Islet precursor cell (in vitro differentiated cells): ENCODE measurements at regions not wholly inside any gene's neighbourhood (a gene's known extent, or its start where the extent isn't known, plus 50 kb on each side); places are given as distances from the start of the nearest gene placed in this dataset.
"Not testable (repeated sequence)": the region's sequence is repeated elsewhere in the genome, so short reads cannot be mapped to it uniquely, and the experiment has no call there.

Experiments
- DNase-seq: peaks from one replicate; pipeline ENCODE4 v3.0.0-alpha.2; 2018

DNA sequence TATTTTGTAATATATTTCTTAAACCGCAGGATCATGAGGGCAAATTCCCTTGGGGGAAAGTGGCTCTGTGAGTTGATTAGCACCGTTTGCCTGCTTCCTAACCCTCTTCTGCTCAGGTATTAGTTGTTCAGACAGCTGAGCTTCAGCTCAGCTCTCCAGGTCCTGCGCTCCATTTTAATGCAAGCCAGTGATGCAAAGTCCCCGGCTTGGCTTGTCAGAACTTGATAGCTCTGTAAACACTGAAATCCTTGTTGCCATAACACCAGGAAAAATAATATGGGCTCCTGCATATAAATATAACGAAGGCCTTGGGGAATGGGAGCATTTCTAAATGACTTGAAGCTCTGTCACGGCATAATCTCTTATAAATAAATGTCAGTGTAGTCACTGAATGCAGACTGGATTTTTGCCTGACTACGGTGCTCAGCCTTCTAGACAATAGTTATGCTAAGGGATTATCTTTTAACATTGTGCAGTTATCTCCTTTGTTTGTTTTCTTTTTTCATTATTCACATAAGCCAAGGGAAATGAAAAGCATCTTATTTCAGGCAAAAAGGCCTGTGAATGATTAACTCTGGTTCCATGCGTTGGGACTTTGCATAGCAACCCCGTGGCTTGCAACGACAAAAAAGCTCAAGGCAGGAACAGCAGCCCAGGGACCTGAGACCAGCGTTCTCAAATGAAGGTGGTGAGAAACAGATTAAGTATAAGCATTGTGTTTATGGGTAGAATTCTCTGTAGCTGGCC, 253.2 kb downstream of the SPRY1 start:
- no peak for DNase-seq

DNA sequence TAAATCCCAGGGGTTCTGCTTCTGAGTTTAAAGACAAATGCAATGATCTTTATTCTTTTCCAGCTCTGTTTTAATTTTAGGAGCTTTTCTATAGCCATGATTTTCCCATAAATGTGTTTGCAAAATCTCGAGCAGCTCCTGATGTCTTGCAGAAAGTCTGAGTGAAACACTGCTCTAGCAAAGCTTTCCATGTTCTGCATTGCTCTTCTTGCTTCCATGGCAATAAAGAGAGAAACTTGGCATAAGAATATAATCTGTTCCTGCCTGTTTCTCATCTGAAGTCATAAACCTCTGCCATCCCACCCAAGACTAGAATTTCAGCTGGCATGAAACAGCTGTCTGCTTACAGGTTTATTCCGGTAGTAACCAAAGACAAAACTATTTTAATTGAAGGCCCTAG, 254.5 kb downstream of the SPRY1 start:
- DNase-seq, result no peak

DNA sequence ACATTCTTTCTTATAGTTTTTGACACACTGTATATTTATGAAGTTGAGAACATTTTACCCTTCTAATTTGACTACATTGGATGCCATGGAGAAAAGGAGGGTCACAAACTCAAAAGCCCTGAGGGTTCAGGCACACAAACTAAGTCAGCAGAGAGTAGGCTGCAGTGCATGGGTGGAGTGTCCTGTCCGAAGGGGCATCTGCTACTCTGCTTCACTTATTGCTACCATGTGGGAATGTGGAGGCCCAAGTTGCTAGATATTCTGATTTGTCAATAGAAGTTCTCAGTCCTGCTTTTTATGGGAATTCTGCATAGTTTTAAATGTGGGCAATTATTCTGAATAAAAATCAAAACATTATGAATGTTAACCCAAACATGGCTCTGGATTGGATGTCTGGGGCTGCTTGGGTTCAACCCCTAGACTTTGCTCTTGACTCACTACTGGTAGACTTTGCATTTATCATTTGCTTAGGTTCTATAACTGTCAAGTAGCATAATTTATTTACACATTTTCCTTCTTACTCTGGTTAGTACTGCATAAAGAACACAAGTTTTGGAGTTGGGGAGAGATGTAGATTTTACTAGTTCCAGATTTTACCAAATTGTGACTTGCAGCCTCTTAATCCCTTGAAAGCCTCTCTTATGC, 255.1 kb downstream of the SPRY1 start:
- DNase-seq, result no peak

DNA sequence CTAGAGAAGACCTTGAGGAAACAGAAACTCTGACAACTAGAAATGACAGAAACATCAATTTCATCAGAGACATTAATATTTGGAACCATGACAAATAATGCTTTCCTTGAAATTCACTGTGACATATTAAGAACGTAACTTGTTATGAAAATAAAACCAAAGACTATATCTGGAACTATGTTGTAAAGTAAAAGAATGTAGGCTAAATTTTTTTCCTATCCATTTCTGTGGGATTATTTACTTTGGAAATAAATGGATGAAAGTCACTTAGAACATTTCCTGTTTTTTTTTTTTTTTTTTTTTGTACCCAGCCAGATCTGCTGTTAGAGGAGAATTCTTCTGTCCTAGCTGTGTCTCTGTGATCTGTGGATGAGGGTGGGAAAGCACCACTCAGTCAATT, 255.9 kb downstream of the SPRY1 start:
- DNase-seq, result no peak

DNA sequence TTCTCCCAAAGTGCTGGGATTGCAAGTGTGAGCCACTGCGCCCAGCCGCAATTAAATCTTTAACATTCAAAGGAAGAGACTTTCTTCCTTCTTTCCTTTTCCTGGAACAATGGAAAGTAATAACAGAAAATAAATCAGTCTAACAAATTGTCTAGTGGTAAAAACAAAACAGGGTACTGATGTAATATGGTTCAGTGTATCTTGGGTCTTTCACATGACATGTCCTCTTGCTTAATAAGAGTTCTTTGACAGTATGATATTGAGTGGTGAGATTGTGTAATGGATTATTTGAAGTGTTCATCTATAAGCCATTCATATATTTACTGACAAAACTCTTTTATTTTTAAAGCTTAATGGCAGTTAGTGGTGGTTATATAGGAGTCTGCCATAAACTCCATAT, 256.6 kb downstream of the SPRY1 start:
- no peak for DNase-seq

DNA sequence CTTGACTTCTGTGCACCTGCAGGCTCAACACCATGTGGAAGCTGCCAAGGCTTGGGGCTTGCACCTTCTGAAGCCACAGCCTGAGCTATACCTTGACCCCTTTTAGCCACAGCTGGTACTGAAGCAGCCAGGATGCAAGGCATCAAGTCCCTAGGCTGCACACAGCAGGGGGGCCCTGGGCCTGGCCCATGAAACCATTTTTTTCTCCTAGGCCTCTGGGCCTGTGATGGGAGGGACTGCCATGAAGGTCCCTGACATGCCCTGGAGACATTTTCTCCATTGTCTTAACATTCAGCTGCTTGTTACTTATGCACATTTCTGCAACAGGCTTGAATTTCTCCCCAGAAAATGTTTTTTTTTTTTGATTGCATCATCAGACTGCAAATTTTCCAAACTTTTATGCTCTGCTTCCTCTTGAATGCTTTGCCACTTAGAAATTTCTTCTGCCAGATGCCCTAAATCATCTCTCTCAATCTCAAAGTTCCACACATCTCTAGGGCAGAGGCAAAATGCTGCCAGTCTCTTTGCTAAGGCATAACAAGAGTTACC, 260.2 kb downstream of the SPRY1 start:
- DNase-seq, result not testable (repeated sequence)

DNA sequence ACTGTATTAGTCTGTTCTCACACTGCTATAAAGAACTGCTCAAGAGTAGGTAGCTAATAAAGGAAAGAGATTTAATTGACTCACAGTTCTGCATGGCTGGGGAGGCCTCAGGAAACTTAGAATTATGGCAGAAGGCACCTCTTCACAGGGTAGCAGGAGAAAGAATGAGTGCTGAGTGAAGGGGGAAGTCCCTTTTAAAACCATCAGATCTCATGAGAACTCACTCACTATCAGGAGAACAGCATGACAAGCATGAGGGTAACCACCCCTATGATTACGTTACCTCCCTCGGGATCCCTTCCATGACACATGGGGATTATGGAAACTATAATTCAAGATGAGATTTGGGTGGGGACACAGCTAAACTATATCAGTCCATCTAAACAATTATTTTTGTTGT, 261.0 kb downstream of the SPRY1 start:
- not testable (repeated sequence) for DNase-seq

DNA sequence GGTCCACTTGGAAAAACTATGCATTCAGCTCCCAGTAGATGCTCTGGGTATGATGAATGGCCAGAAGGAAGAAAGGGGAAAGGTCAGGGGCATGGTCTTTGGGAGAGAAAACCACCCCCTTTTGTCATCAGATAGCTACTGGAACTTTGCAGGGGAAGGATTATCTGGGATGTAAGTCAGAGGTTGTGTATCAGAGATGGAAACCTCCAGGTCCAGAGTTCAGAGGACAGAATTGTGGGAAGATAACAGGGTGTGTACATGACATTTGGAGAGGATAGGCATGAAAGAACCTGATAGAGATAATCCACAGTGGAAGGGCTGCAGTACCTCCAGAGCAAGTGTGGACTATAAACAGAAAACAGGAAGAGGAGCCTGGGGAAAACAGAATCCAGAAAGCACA, 262.7 kb downstream of the SPRY1 start:
- DNase-seq, result no peak

DNA sequence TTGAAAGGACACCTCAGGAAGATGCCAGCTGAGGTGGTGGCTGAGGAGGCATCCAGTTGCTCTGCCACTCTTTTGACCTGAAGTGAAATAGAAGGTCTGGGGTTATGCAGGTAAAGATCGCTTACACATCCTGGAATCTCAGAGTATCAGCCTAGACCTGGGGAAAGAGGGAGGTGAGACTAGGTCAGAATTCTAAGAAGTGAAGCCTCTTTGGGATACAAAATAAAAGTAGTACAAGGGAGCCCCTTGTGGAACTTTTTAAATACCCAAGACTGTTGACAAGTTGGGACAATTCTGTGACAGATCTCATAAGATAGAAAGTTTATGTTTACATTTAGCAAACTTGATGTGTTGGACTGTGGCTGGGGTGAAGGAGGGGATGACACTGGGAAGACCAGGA, 263.1 kb downstream of the SPRY1 start:
- no peak for DNase-seq

DNA sequence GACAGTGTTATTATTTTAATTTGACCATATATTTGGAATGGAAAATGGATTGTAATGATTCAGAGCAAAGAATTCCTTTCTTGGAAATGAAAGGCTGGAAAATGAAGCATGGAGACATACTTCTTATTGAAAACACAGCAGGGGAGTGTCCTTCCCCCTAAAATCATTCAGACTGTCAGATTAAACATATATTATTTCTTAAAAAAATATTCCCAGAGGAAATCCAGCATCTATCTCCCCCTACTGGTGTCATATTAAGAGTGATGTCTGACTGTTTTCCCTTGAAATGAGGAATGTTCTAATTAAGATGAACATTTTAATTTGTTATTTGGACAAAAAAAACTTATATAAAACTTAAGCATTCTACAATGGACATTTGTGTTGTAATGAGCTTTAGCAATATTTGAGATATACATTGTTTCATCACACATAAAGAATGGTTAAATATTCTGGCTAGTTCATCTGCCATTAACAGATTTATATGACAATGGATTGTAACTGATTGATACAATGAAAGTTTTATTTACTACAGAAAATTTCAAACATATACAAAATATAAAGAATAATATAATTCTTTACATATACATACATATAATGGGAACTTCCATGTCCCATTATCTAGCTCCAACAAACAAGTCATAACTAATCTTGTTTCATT, 264.6 kb downstream of the SPRY1 start:
- no peak for DNase-seq

DNA sequence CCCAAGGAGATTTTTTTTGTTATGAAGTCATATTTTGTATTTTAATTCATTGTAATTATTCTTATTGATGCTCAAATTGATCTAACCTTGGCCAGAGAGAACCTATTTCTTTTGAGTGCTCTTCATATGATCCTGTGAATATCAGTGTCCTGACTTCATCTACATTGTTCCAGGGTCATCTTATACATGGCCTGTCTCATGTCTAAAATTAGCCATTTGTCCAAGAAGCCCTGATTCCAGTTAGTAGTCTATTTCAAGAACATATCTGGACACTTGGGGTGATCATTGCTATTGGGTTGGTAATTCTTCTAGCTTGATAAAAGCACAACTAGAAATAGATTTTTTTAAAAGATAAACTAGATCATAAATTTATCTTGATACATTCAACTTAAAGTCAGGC, 266.2 kb downstream of the SPRY1 start:
- no peak for DNase-seq

DNA sequence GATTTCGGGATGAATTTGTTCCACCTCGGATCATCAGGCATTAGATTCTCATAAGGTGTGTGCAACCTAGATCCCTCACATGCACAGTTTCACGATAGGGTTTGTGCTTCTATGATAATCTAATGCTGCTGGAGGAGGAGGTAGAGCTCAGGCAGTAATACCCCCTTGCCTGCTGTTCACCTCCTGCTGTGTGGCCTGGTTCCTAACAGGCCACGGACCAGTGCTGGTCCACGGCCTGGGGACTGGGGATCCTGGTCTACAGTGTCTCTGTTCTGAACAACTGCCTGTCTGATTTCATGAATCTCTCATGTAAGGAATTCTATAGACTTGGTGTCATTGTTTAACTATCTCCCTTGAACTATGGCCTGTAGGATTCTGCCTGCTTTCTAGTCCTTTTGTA, 269.9 kb downstream of the SPRY1 start:
- DNase-seq, result no peak

DNA sequence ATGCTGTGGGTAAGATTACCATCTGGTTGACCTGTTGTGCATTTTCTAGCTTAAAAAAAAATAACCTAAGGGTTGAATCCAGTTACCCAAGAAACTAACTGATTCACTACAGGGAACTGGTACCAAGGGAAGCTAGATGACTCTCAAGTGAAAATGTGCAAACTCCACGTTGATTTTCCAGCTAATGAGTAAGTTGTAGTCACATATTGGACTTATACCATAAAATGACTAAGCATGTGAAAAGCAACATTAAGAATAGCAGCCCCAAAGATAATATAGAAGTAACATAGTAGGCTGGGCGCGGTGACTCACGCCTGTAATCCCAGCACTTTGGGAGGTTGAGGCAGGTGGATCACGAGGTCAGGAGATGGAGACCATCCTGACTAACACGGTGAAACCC, 270.9 kb downstream of the SPRY1 start:
- no peak for DNase-seq

DNA sequence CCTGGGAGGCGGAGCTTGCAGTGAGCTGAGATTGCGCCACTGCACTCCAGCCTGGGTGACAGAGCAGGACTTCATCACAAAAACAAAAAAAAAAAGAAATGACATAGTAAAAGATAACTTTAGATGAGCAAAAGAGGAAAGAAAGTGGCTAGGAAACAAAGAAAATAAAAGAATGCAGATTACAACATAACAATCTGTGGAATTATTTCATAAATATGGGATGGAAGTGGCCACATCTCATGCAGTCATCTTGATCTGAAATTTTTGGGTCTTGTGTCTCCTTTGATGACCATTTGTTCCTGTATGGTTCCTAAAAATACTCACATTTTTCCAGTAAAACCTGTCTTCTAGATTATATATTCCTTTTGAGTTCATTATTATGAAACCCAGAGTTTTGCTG, 271.4 kb downstream of the SPRY1 start:
- no peak for DNase-seq

DNA sequence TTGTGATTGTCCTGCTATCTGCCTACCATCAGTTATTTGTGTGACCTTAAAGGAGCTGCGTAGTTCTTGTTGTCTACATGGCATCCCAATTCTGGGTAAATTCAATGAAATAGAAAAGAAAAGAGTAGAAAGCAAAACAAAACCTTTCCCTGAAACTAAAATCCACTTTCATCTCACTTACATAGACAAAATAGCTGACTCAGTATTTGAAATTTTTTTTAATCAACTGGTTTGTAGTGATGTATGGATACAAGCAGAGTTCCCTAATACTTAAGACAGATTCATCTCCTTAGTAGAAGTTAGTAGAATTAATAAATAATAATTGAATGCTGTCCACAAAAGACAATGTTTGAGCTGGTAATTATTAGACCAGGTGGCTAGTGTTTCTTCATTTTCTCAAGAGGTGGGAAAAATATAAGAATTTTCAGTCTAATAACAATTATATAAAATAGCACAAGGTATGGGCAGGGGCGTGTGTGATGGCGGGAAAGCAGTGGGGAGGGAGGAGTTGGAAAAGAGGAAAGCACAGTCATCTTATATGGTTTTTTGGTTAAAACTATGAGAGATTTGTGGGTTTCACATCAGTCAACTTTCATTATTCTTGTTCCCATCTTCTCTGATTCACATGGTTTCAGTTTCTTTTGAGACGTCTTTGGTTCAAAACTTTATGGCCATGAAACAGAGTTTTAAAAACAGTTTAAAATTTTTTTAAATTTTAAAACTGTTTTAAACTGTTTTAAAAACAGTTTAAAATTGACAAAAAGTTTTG, 275.2 kb downstream of the SPRY1 start:
- DNase-seq, result no peak

DNA sequence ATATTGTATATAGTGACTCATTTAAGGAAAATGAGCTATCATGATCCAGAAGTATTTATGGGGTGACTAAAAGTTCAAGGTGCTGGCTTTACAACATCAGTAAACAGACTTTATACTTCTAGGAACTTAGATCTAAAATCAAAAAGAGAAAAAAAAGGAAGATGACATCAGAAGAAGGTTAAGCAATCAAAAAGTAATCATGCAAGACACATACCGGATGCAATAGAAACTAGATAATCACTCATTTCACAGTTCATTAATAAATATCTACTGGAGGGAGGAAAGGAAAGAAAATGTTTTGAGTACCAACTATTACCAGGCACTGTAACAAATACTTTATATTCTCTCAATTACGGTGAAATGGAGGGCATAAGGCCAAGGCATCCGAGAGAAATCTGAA, 276.4 kb downstream of the SPRY1 start:
- DNase-seq, result no peak

DNA sequence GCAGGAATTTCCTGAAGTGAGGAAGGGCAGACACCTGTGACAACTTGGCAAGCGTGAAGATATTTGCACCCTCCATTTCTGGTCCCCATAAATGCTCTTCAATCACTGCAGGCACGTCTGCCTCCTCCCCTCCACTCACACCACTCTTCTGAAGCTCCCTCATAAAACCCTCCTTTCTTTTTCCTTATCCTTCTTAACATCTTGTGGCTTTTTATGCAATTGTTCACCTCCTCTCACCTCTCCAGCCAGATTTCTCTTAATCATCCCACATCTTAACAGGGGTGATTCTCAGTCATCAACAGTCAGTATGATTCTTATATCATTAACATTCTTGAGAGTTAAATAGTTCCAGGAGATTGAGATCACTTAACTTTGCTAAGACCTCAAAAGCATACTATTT, 277.4 kb downstream of the SPRY1 start:
- DNase-seq, result no peak

DNA sequence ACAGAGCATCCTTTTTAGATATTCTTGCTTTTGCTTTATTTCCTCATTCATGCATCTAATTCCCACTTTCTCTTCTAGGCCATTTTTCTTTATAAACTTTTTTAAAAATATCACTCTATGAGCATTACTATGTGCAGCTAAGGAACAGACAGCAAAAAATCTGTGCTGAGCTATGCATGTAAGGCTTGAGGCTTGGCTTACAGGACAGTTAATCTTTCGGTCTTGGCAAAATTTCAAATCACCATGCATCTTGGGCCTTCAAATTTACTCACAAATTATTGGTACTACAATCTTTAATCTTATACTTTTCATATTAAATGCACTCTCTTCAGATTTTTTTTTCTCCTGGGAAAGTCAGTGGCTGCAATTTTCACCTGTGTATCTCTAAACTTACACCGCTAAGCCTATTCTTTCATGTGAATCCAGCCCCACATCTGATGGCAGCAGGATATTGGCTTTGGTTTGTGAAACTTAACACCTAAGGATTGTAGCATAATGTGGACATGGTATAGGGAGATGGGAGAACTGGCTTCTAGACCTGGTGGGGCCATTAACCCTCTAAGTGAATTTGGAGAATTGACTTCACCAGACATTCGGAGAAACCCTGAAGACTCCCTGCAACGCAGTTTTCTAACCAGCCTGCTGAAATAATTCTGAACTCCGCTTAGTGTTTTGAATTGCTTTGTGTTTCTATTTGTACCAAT, 278.3 kb downstream of the SPRY1 start:
- DNase-seq, result no peak

DNA sequence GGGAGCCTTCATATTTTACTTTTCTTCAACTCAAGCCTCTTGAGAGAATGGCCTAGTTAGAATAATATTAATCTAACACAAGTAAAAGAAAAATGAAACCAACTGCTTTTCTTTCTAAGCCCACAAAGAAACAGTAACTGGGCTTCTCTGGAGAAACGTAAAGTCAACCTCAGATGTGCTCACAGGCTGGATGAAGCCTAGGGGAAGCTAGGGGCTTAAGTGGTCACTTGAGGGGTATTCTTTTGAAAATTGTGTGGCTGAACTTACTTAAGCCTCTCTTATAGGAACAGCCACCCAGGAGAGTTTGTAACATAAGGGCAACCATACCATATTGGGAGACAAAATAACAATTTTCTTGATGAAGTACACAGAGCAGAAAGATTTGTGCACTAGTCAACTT, 279.0 kb downstream of the SPRY1 start:
- DNase-seq, result no peak

DNA sequence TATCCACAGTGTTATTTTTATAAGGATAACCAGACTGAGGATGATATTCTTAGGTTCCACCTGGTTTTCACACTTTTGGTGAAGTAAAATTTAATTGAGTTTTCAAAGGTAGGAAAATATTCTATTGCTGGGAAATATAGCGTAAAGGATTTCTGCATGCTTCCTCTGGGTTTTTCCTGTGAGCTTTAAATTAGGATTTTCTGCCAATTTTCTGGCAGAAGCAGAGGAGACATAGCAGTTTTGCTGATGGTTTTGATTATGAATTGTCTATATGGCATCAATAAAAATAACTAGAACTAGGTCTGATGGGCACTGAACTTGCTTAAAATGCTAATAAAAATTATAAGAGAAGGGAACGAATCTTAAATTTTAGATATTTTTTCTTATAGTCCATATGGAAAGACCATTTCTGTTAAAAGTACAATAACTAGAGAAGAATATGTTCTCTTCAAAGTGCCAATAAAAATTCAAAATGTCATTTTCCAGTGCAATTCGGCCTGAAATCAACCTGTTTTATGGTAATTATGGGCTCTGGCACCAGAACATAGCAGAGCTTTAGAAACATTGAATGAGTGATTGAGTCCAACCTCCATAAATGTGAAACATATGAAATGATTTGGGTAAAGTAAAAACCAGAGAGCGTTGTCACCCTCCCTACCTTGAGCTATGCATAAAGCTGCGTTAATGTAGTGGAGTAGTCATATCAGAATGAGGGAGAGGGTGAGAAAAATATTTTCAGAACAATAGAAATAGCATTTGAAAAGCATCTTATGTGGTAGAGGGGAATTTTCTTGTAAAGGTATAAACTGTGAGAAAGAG, 279.7 kb downstream of the SPRY1 start:
- no peak for DNase-seq

DNA sequence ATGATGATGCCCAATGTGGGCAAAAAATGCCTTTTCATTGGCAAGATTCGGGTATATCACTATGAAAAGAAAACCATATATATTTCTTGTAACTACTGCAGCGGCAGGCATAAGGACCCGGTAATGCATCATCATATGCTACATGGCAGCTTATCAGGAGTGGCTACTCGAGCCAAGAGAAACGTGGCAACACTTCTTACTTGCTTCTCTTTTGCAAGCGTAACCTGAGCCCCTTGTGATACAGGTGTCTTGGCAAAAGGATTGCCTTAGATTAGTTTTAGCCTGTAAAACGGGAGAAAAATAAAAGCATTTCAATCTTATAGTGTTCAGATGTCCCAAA, 280.3 kb downstream of the SPRY1 start:
- DNase-seq, result no peak

DNA sequence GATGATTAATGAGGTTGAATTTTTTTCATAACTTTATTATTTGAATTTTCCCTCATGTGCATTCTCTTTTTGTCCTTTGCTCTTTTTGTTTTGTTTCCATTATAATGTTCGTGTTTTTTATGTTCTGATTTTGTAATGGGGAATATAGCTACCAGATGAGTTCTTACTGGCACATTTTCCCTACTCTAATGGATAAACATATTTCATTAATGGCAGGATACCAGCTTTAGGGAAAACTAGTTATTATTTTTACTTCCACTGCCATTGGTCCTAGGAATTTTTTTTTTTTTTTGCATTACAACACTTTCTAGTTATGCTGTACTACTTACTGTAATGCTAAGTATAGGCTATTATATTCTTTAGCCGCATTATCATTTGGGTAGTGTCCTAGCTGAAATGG, 286.3 kb downstream of the SPRY1 start:
- DNase-seq, result no peak
